IPS-20b (cell line): ENCODE measurements at regions not wholly inside any gene's neighbourhood (a gene's known extent, or its start where the extent isn't known, plus 50 kb on each side); places are given as distances from the start of the nearest gene placed in this dataset.
"Not testable (repeated sequence)": the region's sequence is repeated elsewhere in the genome, so short reads cannot be mapped to it uniquely, and the experiment has no call there.

ENCODE experiments used
- H3K27ac ChIP-seq: one replicate; pipeline ENCODE4 v1.5.1; 2013; ENCODE audit warnings: low read length
- H3K27me3 ChIP-seq: 2 replicates; pipeline ENCODE4 v1.6.1; 2013; ENCODE audit warnings: mild to moderate bottlenecking, low read length, inconsistent platforms; ENCODE audit not compliant: insufficient read depth
- H3K36me3 ChIP-seq: 2 replicates; pipeline ENCODE4 v1.6.1; 2013; ENCODE audit warnings: low read depth, mild to moderate bottlenecking, inconsistent platforms, low read length, moderate library complexity; ENCODE audit not compliant: insufficient read depth
- H3K4me1 ChIP-seq: 2 replicates; pipeline ENCODE4 v1.6.1; 2013; ENCODE audit warnings: mild to moderate bottlenecking, control low read depth, inconsistent platforms, low read length, moderate library complexity; ENCODE audit not compliant: insufficient read depth
- H3K4me3 ChIP-seq: 2 replicates; pipeline ENCODE4 v1.5.1; 2013; ENCODE audit warnings: mild to moderate bottlenecking, low read length, inconsistent platforms
- H3K9ac ChIP-seq: 2 replicates; pipeline ENCODE4 v1.6.1; 2013; ENCODE audit warnings: low read depth, mild to moderate bottlenecking, inconsistent platforms, low read length, moderate library complexity
- H3K9me3 ChIP-seq: 2 replicates; pipeline ENCODE4 v1.6.1; 2013; ENCODE audit warnings: mild to moderate bottlenecking, low read depth, low read length, inconsistent platforms; ENCODE audit not compliant: insufficient read depth

GRCh38 chr5:174489215-174489614 is 235.2 kb upstream of the MSX2 start:
- H3K9me3 ChIP-seq: peaks cover 3% of the 10 kb centered on the region; the same call in 1 of the 2 replicates

GRCh38 chr5:174489920-174490597 is 234.3 kb upstream of the MSX2 start:
- Histone ChIP-seq H3K27me3 (no peaks in the 10 kb centered on the region), H3K27ac (no peak overlapping the region), H3K4me3 (no peak overlapping the region), H3K9ac (no peak overlapping the region), H3K36me3 (no peaks in the 10 kb centered on the region), H3K4me1 (no peaks in the 10 kb centered on the region), H3K9me3 (no peaks in the 10 kb centered on the region)

More at GRCh38 chr5:174489215-174489614, 235.2 kb upstream of the MSX2 start:
- H3K9ac ChIP-seq: no peak overlapping the region
- no peak overlapping the region for H3K4me3 ChIP-seq
- H3K36me3 ChIP-seq: no peaks in the 10 kb centered on the region
- H3K27me3 ChIP-seq: no peaks in the 10 kb centered on the region
- H3K27ac ChIP-seq: no peak overlapping the region
- H3K4me1 ChIP-seq: no peaks in the 10 kb centered on the region

- H3K4me3 ChIP-seq: no peak overlapping the region
- no peak overlapping the region for H3K9ac ChIP-seq
- no peaks in the 10 kb centered on the region for H3K36me3 ChIP-seq
- no peaks in the 10 kb centered on the region for H3K4me1 ChIP-seq
- no peak overlapping the region for H3K27ac ChIP-seq
- no peaks in the 10 kb centered on the region for H3K9me3 ChIP-seq
- H3K27me3 ChIP-seq: no peaks in the 10 kb centered on the region
These were observed 233.7 kb upstream of the MSX2 start for GRCh38 chr5:174490728-174491127.

GRCh38 chr5:174491265-174491664 is 233.1 kb upstream of the MSX2 start:
- H3K4me1 ChIP-seq: no peaks in the 10 kb centered on the region
- H3K9ac ChIP-seq: no peak overlapping the region
- no peaks in the 10 kb centered on the region for H3K36me3 ChIP-seq
- H3K27me3 ChIP-seq: no peaks in the 10 kb centered on the region
- H3K9me3 ChIP-seq: no peaks in the 10 kb centered on the region
- H3K4me3 ChIP-seq: no peak overlapping the region
- H3K27ac ChIP-seq: no peak overlapping the region

- H3K27ac ChIP-seq: no peak overlapping the region
These were observed 232.5 kb upstream of the MSX2 start for GRCh38 chr5:174491761-174492350.

GRCh38 chr5:174493530-174493929 is 230.9 kb upstream of the MSX2 start:
- H3K27ac ChIP-seq: no peak overlapping the region

More at GRCh38 chr5:174491761-174492350, 232.5 kb upstream of the MSX2 start:
- no peak overlapping the region for H3K9ac ChIP-seq
- no peaks in the 10 kb centered on the region for H3K4me1 ChIP-seq
- H3K36me3 ChIP-seq: no peaks in the 10 kb centered on the region
- no peaks in the 10 kb centered on the region for H3K27me3 ChIP-seq
- no peaks in the 10 kb centered on the region for H3K9me3 ChIP-seq
- no peak overlapping the region for H3K4me3 ChIP-seq

GRCh38 chr5:174497939-174498338 is 226.4 kb upstream of the MSX2 start:
- peaks cover 22% of the 10 kb centered on the region for H3K9me3 ChIP-seq
- not testable (repeated sequence) for H3K9ac ChIP-seq, H3K4me3 ChIP-seq, H3K27ac ChIP-seq, H3K27me3 ChIP-seq, H3K36me3 ChIP-seq, H3K4me1 ChIP-seq

More at GRCh38 chr5:174493530-174493929, 230.9 kb upstream of the MSX2 start:
- no peak overlapping the region for H3K4me3 ChIP-seq
- no peak overlapping the region for H3K9ac ChIP-seq
- H3K4me1 ChIP-seq: no peaks in the 10 kb centered on the region
- no peaks in the 10 kb centered on the region for H3K36me3 ChIP-seq
- H3K9me3 ChIP-seq: peaks cover 10% of the 10 kb centered on the region
- H3K27me3 ChIP-seq: no peaks in the 10 kb centered on the region

GRCh38 chr5:174498575-174498974 is 225.8 kb upstream of the MSX2 start:
- H3K36me3 ChIP-seq, H3K27me3 ChIP-seq, H3K9ac ChIP-seq, H3K4me1 ChIP-seq, H3K4me3 ChIP-seq, H3K27ac ChIP-seq: not testable (repeated sequence)
- peaks cover 22% of the 10 kb centered on the region for H3K9me3 ChIP-seq

GRCh38 chr5:174500636-174501035 is 223.7 kb upstream of the MSX2 start:
- no peak overlapping the region for H3K4me3 ChIP-seq
- peaks cover 22% of the 10 kb centered on the region for H3K9me3 ChIP-seq
- H3K9ac ChIP-seq: no peak overlapping the region
- no peak overlapping the region for H3K27ac ChIP-seq
- no peaks in the 10 kb centered on the region for H3K4me1 ChIP-seq
- no peaks in the 10 kb centered on the region for H3K36me3 ChIP-seq
- no peaks in the 10 kb centered on the region for H3K27me3 ChIP-seq

- H3K9me3 ChIP-seq: peaks cover 22% of the 10 kb centered on the region
- no peaks in the 10 kb centered on the region for H3K27me3 ChIP-seq
- H3K9ac ChIP-seq: no peak overlapping the region
- H3K4me3 ChIP-seq: no peak overlapping the region
- H3K36me3 ChIP-seq: no peaks in the 10 kb centered on the region
- no peaks in the 10 kb centered on the region for H3K4me1 ChIP-seq
- H3K27ac ChIP-seq: no peak overlapping the region
These were observed 222.8 kb upstream of the MSX2 start for GRCh38 chr5:174501461-174502069.

- Histone ChIP-seq H3K9ac (no peak overlapping the region), H3K27me3 (no peaks in the 10 kb centered on the region), H3K36me3 (no peaks in the 10 kb centered on the region), H3K9me3 (peaks cover 17% of the 10 kb centered on the region), H3K27ac (no peak overlapping the region), H3K4me1 (no peaks in the 10 kb centered on the region), H3K4me3 (no peak overlapping the region)
These were observed 221.3 kb upstream of the MSX2 start for GRCh38 chr5:174503086-174503460.
